ENCODE measurements at regions not wholly inside any gene's neighbourhood (a gene's known extent, or its start where the extent isn't known, plus 50 kb on each side); places are given as distances from the start of the nearest gene placed in this dataset.

DNA sequence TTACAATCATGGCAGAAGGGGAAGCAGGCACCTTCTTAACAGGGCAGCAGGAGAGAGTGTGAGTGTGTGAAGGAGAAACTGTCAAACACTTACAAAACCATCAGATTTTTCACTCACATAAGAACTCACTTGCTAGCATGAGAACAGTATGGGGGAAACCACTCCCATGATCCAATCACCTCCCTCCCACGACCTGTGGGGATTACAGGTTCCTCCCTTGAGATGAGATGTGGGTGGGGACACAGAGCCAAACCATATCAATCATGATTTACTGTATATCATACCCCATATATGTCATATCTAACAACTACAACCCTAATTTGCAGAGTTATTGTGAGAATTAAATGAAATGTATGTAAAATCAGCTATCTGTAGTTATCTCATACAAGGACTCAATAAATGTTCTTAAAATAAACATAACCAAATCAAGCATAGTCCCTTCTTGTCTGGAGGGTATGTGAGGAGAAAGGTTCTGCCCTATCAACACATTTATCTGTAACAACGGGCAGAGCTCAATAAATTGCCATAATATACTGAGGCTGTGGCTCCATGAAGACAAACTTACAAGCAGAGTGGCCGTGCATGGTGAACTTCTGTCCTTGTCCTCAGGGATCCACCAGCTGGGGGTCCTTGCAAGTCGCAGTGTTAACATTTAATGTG lies 504.7 kb downstream of the SOX2 start:
- no peak overlapping the region for H3K9ac ChIP-seq (ENCODE audit: low read length)
- no peak overlapping the region for H2AK5ac ChIP-seq (ENCODE audit: low read length, severe bottlenecking)
- H3K4me3 ChIP-seq (ENCODE audit: insufficient read depth in 1 of 2, low read depth in 1 of 2, low read length in 2 of 2) = no peak overlapping the region
- H4K8ac ChIP-seq (ENCODE audit: low read length) = no peak overlapping the region
- H4K91ac ChIP-seq (ENCODE audit: low read length) = no peak overlapping the region
- no peak overlapping the region for H2BK5ac ChIP-seq (ENCODE audit: low read depth, low read length, poor library complexity, severe bottlenecking)
- H3K27me3 ChIP-seq (ENCODE audit: control insufficient read depth in 1 of 2, insufficient read depth in 1 of 2, low read length in 2 of 2) = peaks cover 0 to 3% of the 10 kb centered on the region in 2 experiments
- H2BK15ac ChIP-seq (ENCODE audit: low read depth, poor library complexity, severe bottlenecking) = no peak overlapping the region
- H2BK120ac ChIP-seq (ENCODE audit: low read depth, low read length) = no peak overlapping the region
- WGBS = 58% methylated on average over 4 of the region's 4 CpGs
- no peak overlapping the region for H3K23ac ChIP-seq (ENCODE audit: low read length in 2 of 2)
- H2BK12ac ChIP-seq (ENCODE audit: low read length in 2 of 2) = no peak overlapping the region
- no peak overlapping the region for H3K4me2 ChIP-seq (ENCODE audit: low read length, poor library complexity, severe bottlenecking)
- H3K9me3 ChIP-seq (ENCODE audit: control insufficient read depth, low read length) = no peaks in the 10 kb centered on the region
- H3K36me3 ChIP-seq (ENCODE audit: control insufficient read depth in 1 of 2, insufficient read depth in 2 of 2, low read depth in 1 of 2, low read length in 2 of 2) = no peaks in the 10 kb centered on the region
- DNase-seq = no peak
- H3K18ac ChIP-seq (ENCODE audit: low read depth in 1 of 2, low read length in 2 of 2) = no peak overlapping the region
- no peaks in the 10 kb centered on the region for H3K79me1 ChIP-seq (replicated peaks; ENCODE audit: low read length, poor library complexity, severe bottlenecking)
- H3K4ac ChIP-seq (ENCODE audit: low read depth in 1 of 2, low read length in 2 of 2) = no peak overlapping the region
- H2AFZ ChIP-seq (ENCODE audit: low read depth, low read length) = no peak overlapping the region
- peaks cover 3% of the 10 kb centered on the region for H3K4me1 ChIP-seq (ENCODE audit: control insufficient read depth, insufficient read depth, low read depth, low read length)
- no peak overlapping the region for H3K27ac ChIP-seq (ENCODE audit: low read length, poor library complexity, severe bottlenecking)
- no peak overlapping the region for H3K14ac ChIP-seq (ENCODE audit: low read length in 2 of 2)

DNA sequence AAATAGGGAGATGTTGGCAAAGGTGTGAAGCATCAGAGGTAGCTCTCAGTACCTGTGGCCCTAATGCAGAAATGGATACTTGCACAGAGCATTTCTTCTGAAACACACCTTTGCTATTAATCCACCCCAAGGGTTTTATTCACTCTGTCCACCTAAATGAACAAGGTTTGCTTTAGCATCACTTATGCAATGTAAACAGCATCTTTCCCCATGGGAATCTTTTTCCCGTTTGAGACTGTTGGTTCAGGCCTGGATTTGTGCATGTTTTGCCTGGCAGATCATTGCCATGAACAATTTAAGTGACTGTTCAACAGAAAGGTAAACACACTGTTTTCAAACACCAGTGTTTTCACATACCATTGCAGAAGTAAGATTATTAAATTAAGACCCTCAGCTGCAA lies 508.3 kb downstream of the SOX2 start:
- WGBS = 36% methylated on average over 1 of the region's 1 CpG
- Histone ChIP-seq H2BK12ac (ENCODE audit: low read length in 2 of 2) (no peak overlapping the region), H2BK120ac (ENCODE audit: low read depth, low read length) (no peak overlapping the region), H3K4me1 (ENCODE audit: control insufficient read depth, insufficient read depth, low read depth, low read length) (no peaks in the 10 kb centered on the region), H2BK15ac (ENCODE audit: low read depth, poor library complexity, severe bottlenecking) (no peak overlapping the region), H3K36me3 (ENCODE audit: control insufficient read depth in 1 of 2, insufficient read depth in 2 of 2, low read depth in 1 of 2, low read length in 2 of 2) (no peaks in the 10 kb centered on the region), H3K4me3 (ENCODE audit: insufficient read depth in 1 of 2, low read depth in 1 of 2, low read length in 2 of 2) (no peak overlapping the region), H3K14ac (ENCODE audit: low read length in 2 of 2) (no peak overlapping the region), H2BK5ac (ENCODE audit: low read depth, low read length, poor library complexity, severe bottlenecking) (no peak overlapping the region), H3K27me3 (ENCODE audit: control insufficient read depth in 1 of 2, insufficient read depth in 1 of 2, low read length in 2 of 2) (no peaks in the 10 kb centered on the region), H4K91ac (ENCODE audit: low read length) (no peak overlapping the region), H3K4me2 (ENCODE audit: low read length, poor library complexity, severe bottlenecking) (no peak overlapping the region), H3K27ac (ENCODE audit: low read length, poor library complexity, severe bottlenecking) (no peak overlapping the region), H3K23ac (ENCODE audit: low read length in 2 of 2) (no peak overlapping the region), H3K9ac (ENCODE audit: low read length) (no peak overlapping the region), H3K18ac (ENCODE audit: low read depth in 1 of 2, low read length in 2 of 2) (no peak overlapping the region), H3K4ac (ENCODE audit: low read depth in 1 of 2, low read length in 2 of 2) (no peak overlapping the region), H3K79me1 (replicated peaks; ENCODE audit: low read length, poor library complexity, severe bottlenecking) (no peaks in the 10 kb centered on the region), H2AK5ac (ENCODE audit: low read length, severe bottlenecking) (no peak overlapping the region), H4K8ac (ENCODE audit: low read length) (no peak overlapping the region), H2AFZ (ENCODE audit: low read depth, low read length) (no peak overlapping the region), H3K9me3 (ENCODE audit: control insufficient read depth, low read length) (no peaks in the 10 kb centered on the region)
- no peak for DNase-seq

DNA sequence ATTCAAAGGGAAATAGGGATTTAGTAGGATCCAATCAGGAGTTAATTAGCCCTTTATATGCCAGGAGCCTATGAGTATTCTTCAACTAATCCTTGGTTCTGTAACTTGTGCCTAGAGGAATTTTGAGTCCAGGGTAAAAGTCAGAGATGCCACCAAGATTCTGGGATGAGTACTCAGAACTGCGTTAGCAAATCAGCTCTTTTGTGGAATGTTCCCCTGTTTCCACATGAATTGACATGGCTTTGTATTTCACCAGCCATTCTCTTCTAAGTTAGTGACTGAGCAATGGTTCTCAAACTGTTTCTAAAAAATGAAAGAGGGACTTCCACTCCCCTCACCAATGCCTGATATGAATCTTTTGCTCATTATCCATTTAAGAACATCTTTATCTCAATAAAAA lies 508.7 kb downstream of the SOX2 start:
- H2BK5ac ChIP-seq (ENCODE audit: low read depth, low read length, poor library complexity, severe bottlenecking) = no peak overlapping the region
- H3K4ac ChIP-seq (ENCODE audit: low read depth in 1 of 2, low read length in 2 of 2) = no peak overlapping the region
- H3K14ac ChIP-seq (ENCODE audit: low read length in 2 of 2) = no peak overlapping the region
- no peak overlapping the region for H3K9ac ChIP-seq (ENCODE audit: low read length)
- 64% methylated on average over 1 of the region's 1 CpG for WGBS
- peaks cover under 1% of the 10 kb centered on the region for H3K9me3 ChIP-seq (ENCODE audit: control insufficient read depth, low read length)
- no peak overlapping the region for H3K18ac ChIP-seq (ENCODE audit: low read depth in 1 of 2, low read length in 2 of 2)
- no peak overlapping the region for H3K4me2 ChIP-seq (ENCODE audit: low read length, poor library complexity, severe bottlenecking)
- H3K36me3 ChIP-seq (ENCODE audit: control insufficient read depth in 1 of 2, insufficient read depth in 2 of 2, low read depth in 1 of 2, low read length in 2 of 2) = no peaks in the 10 kb centered on the region
- no peak overlapping the region for H3K27ac ChIP-seq (ENCODE audit: low read length, poor library complexity, severe bottlenecking)
- H3K4me1 ChIP-seq (ENCODE audit: control insufficient read depth, insufficient read depth, low read depth, low read length) = no peaks in the 10 kb centered on the region
- H2BK12ac ChIP-seq (ENCODE audit: low read length in 2 of 2) = no peak overlapping the region
- H3K23ac ChIP-seq (ENCODE audit: low read length in 2 of 2) = no peak overlapping the region
- DNase-seq = no peak
- H2BK15ac ChIP-seq (ENCODE audit: low read depth, poor library complexity, severe bottlenecking) = no peak overlapping the region
- H2BK120ac ChIP-seq (ENCODE audit: low read depth, low read length) = no peak overlapping the region
- no peaks in the 10 kb centered on the region for H3K79me1 ChIP-seq (replicated peaks; ENCODE audit: low read length, poor library complexity, severe bottlenecking)
- H3K4me3 ChIP-seq (ENCODE audit: insufficient read depth in 1 of 2, low read depth in 1 of 2, low read length in 2 of 2) = no peak overlapping the region
- no peak overlapping the region for H2AFZ ChIP-seq (ENCODE audit: low read depth, low read length)
- no peaks in the 10 kb centered on the region for H3K27me3 ChIP-seq (ENCODE audit: control insufficient read depth in 1 of 2, insufficient read depth in 1 of 2, low read length in 2 of 2)
- no peak overlapping the region for H4K91ac ChIP-seq (ENCODE audit: low read length)
- no peak overlapping the region for H4K8ac ChIP-seq (ENCODE audit: low read length)
- H2AK5ac ChIP-seq (ENCODE audit: low read length, severe bottlenecking) = no peak overlapping the region

GRCh38 chr3:182226995-182227394 lies 515.3 kb downstream of the SOX2 start:
- Histone ChIP-seq H2AFZ (ENCODE audit: low read depth, low read length) (no peak overlapping the region), H3K18ac (ENCODE audit: low read depth in 1 of 2, low read length in 2 of 2) (no peak overlapping the region), H3K9ac (ENCODE audit: low read length) (no peak overlapping the region), H2BK5ac (ENCODE audit: low read depth, low read length, poor library complexity, severe bottlenecking) (no peak overlapping the region), H3K27ac (ENCODE audit: low read length, poor library complexity, severe bottlenecking) (no peak overlapping the region), H3K36me3 (ENCODE audit: control insufficient read depth in 1 of 2, insufficient read depth in 2 of 2, low read depth in 1 of 2, low read length in 2 of 2) (no peaks in the 10 kb centered on the region), H3K4me1 (ENCODE audit: control insufficient read depth, insufficient read depth, low read depth, low read length) (no peaks in the 10 kb centered on the region), H3K14ac (ENCODE audit: low read length in 2 of 2) (no peak overlapping the region), H3K79me1 (replicated peaks; ENCODE audit: low read length, poor library complexity, severe bottlenecking) (no peaks in the 10 kb centered on the region), H2BK120ac (ENCODE audit: low read depth, low read length) (no peak overlapping the region), H2BK12ac (ENCODE audit: low read length in 2 of 2) (no peak overlapping the region), H4K91ac (ENCODE audit: low read length) (no peak overlapping the region), H4K8ac (ENCODE audit: low read length) (no peak overlapping the region), H3K9me3 (ENCODE audit: control insufficient read depth, low read length) (peaks cover 8% of the 10 kb centered on the region), H2BK15ac (ENCODE audit: low read depth, poor library complexity, severe bottlenecking) (no peak overlapping the region), H3K27me3 (ENCODE audit: control insufficient read depth in 1 of 2, insufficient read depth in 1 of 2, low read length in 2 of 2) (no peaks in the 10 kb centered on the region), H3K4me2 (ENCODE audit: low read length, poor library complexity, severe bottlenecking) (no peak overlapping the region), H3K4ac (ENCODE audit: low read depth in 1 of 2, low read length in 2 of 2) (no peak overlapping the region), H3K23ac (ENCODE audit: low read length in 2 of 2) (no peak overlapping the region), H3K4me3 (ENCODE audit: insufficient read depth in 1 of 2, low read depth in 1 of 2, low read length in 2 of 2) (no peak overlapping the region), H2AK5ac (ENCODE audit: low read length, severe bottlenecking) (no peak overlapping the region)
- WGBS = 44% methylated on average over 2 of the region's 4 CpGs
- no peak for DNase-seq
